ENCODE measurements at regions not wholly inside any gene's neighbourhood (a gene's known extent, or its start where the extent isn't known, plus 50 kb on each side); places are given as distances from the start of the nearest gene placed in this dataset.
A peak's percentile ranks its signal among the peaks of the same experiment; 100 is the strongest.

DNA sequence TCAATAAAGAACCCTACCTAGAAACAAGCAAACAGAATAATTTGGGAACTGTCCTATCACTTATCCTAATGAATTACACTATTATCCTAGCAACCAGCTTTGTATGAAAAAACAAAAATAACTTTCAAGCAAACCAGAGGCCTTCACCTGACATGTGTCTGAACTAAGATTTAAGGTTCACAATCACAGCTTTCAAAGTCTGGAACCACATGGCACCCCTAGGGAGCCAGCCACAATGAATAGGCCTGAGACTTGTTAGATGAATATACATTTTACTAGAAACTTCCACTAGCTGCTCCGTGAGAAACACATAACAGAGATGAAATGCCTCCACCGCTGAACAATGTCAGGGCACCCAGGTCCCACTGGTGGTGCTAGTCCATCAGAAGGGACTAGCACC, 65.8 kb upstream of the CYP2D6 start:
- no peak overlapping the region for H3K9ac ChIP-seq (ENCODE audit: low read depth in 1 of 2, low read length in 2 of 2)
- H3K4me1 ChIP-seq (ENCODE audit: control insufficient read depth in 2 of 2, insufficient read depth in 2 of 2, low read length in 2 of 2), result no peaks in the 10 kb centered on the region
- H3K36me3 ChIP-seq (ENCODE audit: control insufficient read depth in 2 of 2, insufficient read depth in 2 of 2, low read length in 2 of 2), result peaks cover 4 to 6% of the 10 kb centered on the region in 2 donors
- no peak overlapping the region for H3K4me3 ChIP-seq (ENCODE audit: low read length in 2 of 2)
- no peaks in the 10 kb centered on the region for H3K9me3 ChIP-seq (ENCODE audit: control insufficient read depth in 2 of 2, low read length in 2 of 2)
- H3K27me3 ChIP-seq (ENCODE audit: control insufficient read depth in 2 of 2, insufficient read depth in 2 of 2, low read length in 2 of 2), result no peaks in the 10 kb centered on the region
- no peak overlapping the region for H3K27ac ChIP-seq (ENCODE audit: low read depth in 2 of 2, low read length in 2 of 2)

DNA sequence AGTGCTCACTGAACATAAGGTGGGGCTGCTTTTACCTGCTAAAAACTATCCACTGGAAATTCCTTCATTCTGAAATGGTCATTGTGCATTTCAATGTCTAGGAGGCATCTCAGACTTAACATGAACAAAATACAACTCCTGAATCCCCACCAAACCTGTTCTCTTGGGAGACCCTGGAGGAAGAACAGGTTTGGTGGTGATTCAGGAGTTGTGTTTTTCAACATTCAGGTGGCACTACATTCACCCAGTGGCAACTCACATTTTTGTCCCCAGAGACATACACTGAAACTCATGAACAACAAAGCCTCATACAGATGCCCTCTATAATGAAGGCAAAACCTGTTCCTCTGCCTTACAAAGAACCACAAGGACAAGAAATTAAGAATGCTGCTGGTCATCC, 64.3 kb upstream of the CYP2D6 start:
- Histone ChIP-seq H3K9me3 (ENCODE audit: control insufficient read depth in 2 of 2, low read length in 2 of 2) (no peaks in the 10 kb centered on the region), H3K36me3 (ENCODE audit: control insufficient read depth in 2 of 2, insufficient read depth in 2 of 2, low read length in 2 of 2) (peaks cover 0 to 3% of the 10 kb centered on the region in 2 donors), H3K9ac (ENCODE audit: low read depth in 1 of 2, low read length in 2 of 2) (no peak overlapping the region), H3K27ac (ENCODE audit: low read depth in 2 of 2, low read length in 2 of 2) (no peak overlapping the region), H3K4me1 (ENCODE audit: control insufficient read depth in 2 of 2, insufficient read depth in 2 of 2, low read length in 2 of 2) (no peaks in the 10 kb centered on the region), H3K27me3 (ENCODE audit: control insufficient read depth in 2 of 2, insufficient read depth in 2 of 2, low read length in 2 of 2) (no peaks in the 10 kb centered on the region), H3K4me3 (ENCODE audit: low read length in 2 of 2) (no peak overlapping the region)

DNA sequence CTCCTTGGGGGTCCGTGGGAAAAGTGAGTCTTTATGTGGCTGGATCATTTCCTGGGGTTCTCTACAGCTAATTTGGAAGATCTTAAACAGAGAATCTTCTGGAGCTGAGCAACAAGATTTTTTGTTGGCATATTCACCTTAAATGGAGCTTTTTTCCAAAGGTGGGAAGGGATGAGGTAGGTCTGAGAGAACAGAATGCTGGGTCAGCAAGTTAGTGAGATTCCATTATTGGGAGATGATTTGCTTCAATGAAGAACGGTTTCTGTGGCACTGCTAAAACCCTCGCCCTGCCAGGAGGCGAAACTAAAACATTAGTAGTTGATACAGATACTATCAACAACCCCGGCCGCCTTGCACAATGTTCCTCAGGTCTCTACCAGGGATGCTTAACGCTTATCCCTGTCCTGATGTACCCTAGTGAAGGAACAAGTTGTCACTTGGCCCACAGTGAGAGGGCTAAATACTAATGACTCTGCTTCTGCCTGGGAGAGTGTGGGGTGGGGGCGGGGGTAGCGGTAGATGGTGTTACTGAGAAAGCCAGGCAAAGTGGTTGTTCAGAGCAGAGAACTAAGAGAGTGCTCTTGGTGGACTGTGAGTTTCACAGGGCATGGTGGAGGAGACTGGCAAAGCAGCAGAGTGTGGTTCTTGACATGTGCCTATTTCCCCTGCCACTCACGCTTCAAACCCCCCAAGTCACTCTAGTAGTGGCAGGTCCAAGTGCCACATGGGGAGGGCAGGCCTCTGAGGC, 63.7 kb upstream of the CYP2D6 start:
- Histone ChIP-seq H3K9ac (ENCODE audit: low read depth in 1 of 2, low read length in 2 of 2) (no peak overlapping the region), H3K36me3 (ENCODE audit: control insufficient read depth in 2 of 2, insufficient read depth in 2 of 2, low read length in 2 of 2) (peaks cover 0 to 3% of the 10 kb centered on the region in 2 donors), H3K4me3 (ENCODE audit: low read length in 2 of 2) (no peak overlapping the region), H3K4me1 (ENCODE audit: control insufficient read depth in 2 of 2, insufficient read depth in 2 of 2, low read length in 2 of 2) (peaks cover 0 to under 1% of the 10 kb centered on the region in 2 donors), H3K9me3 (ENCODE audit: control insufficient read depth in 2 of 2, low read length in 2 of 2) (no peaks in the 10 kb centered on the region), H3K27me3 (ENCODE audit: control insufficient read depth in 2 of 2, insufficient read depth in 2 of 2, low read length in 2 of 2) (no peaks in the 10 kb centered on the region), H3K27ac (ENCODE audit: low read depth in 2 of 2, low read length in 2 of 2) (no peak overlapping the region)

GRCh38 chr22:42192547-42192946, 61.9 kb upstream of the CYP2D6 start:
- H3K27ac ChIP-seq (ENCODE audit: low read depth in 2 of 2, low read length in 2 of 2), result no peak overlapping the region
- peaks cover 4 to 6% of the 10 kb centered on the region in 2 donors for H3K4me1 ChIP-seq (ENCODE audit: control insufficient read depth in 2 of 2, insufficient read depth in 2 of 2, low read length in 2 of 2)
- no peak overlapping the region for H3K4me3 ChIP-seq (ENCODE audit: low read length in 2 of 2)
- H3K36me3 ChIP-seq (ENCODE audit: control insufficient read depth in 2 of 2, insufficient read depth in 2 of 2, low read length in 2 of 2), result peaks cover 0 to 5% of the 10 kb centered on the region in 2 donors
- no peak overlapping the region for H3K9ac ChIP-seq (ENCODE audit: low read depth in 1 of 2, low read length in 2 of 2)
- no peaks in the 10 kb centered on the region for H3K27me3 ChIP-seq (ENCODE audit: control insufficient read depth in 2 of 2, insufficient read depth in 2 of 2, low read length in 2 of 2)
- no peaks in the 10 kb centered on the region for H3K9me3 ChIP-seq (ENCODE audit: control insufficient read depth in 2 of 2, low read length in 2 of 2)

GRCh38 chr22:42190274-42190673, 59.7 kb upstream of the CYP2D6 start:
- Histone ChIP-seq H3K4me1 (ENCODE audit: control insufficient read depth in 2 of 2, insufficient read depth in 2 of 2, low read length in 2 of 2) (peaks cover 4 to 6% of the 10 kb centered on the region in 2 donors), H3K27me3 (ENCODE audit: control insufficient read depth in 2 of 2, insufficient read depth in 2 of 2, low read length in 2 of 2) (no peaks in the 10 kb centered on the region), H3K27ac (ENCODE audit: low read depth in 2 of 2, low read length in 2 of 2) (no peak overlapping the region), H3K36me3 (ENCODE audit: control insufficient read depth in 2 of 2, insufficient read depth in 2 of 2, low read length in 2 of 2) (peaks cover 0 to 5% of the 10 kb centered on the region in 2 donors), H3K9ac (ENCODE audit: low read depth in 1 of 2, low read length in 2 of 2) (no peak overlapping the region), H3K9me3 (ENCODE audit: control insufficient read depth in 2 of 2, low read length in 2 of 2) (no peaks in the 10 kb centered on the region), H3K4me3 (ENCODE audit: low read length in 2 of 2) (no peak overlapping the region)

GRCh38 chr22:42189761-42190160, 59.2 kb upstream of the CYP2D6 start:
- Histone ChIP-seq H3K4me1 (ENCODE audit: control insufficient read depth in 2 of 2, insufficient read depth in 2 of 2, low read length in 2 of 2) (peaks cover 4 to 10% of the 10 kb centered on the region in 2 donors), H3K9me3 (ENCODE audit: control insufficient read depth in 2 of 2, low read length in 2 of 2) (no peaks in the 10 kb centered on the region), H3K27ac (ENCODE audit: low read depth in 2 of 2, low read length in 2 of 2) (no peak overlapping the region), H3K36me3 (ENCODE audit: control insufficient read depth in 2 of 2, insufficient read depth in 2 of 2, low read length in 2 of 2) (peaks cover 0 to 5% of the 10 kb centered on the region in 2 donors), H3K27me3 (ENCODE audit: control insufficient read depth in 2 of 2, insufficient read depth in 2 of 2, low read length in 2 of 2) (no peaks in the 10 kb centered on the region), H3K9ac (ENCODE audit: low read depth in 1 of 2, low read length in 2 of 2) (no peak overlapping the region), H3K4me3 (ENCODE audit: low read length in 2 of 2) (no peak overlapping the region)

GRCh38 chr22:42188808-42189447, 58.3 kb upstream of the CYP2D6 start:
- Histone ChIP-seq H3K9ac (ENCODE audit: low read depth in 1 of 2, low read length in 2 of 2) (no peak overlapping the region), H3K4me1 (ENCODE audit: control insufficient read depth in 2 of 2, insufficient read depth in 2 of 2, low read length in 2 of 2) (peaks cover 9 to 11% of the 10 kb centered on the region in 2 donors), H3K27ac (ENCODE audit: low read depth in 2 of 2, low read length in 2 of 2) (peak overlapping the region; percentile 14 to 46)

GRCh38 chr22:42187646-42188045, 57.0 kb upstream of the CYP2D6 start:
- Histone ChIP-seq H3K27me3 (ENCODE audit: control insufficient read depth in 2 of 2, insufficient read depth in 2 of 2, low read length in 2 of 2) (no peaks in the 10 kb centered on the region), H3K9me3 (ENCODE audit: control insufficient read depth in 2 of 2, low read length in 2 of 2) (no peaks in the 10 kb centered on the region), H3K4me3 (ENCODE audit: low read length in 2 of 2) (no peak overlapping the region), H3K27ac (ENCODE audit: low read depth in 2 of 2, low read length in 2 of 2) (no peak overlapping the region), H3K9ac (ENCODE audit: low read depth in 1 of 2, low read length in 2 of 2) (no peak overlapping the region), H3K36me3 (ENCODE audit: control insufficient read depth in 2 of 2, insufficient read depth in 2 of 2, low read length in 2 of 2) (peaks cover 0 to 5% of the 10 kb centered on the region in 2 donors), H3K4me1 (ENCODE audit: control insufficient read depth in 2 of 2, insufficient read depth in 2 of 2, low read length in 2 of 2) (peaks cover 10 to 21% of the 10 kb centered on the region in 2 donors)

More at GRCh38 chr22:42188808-42189447, 58.3 kb upstream of the CYP2D6 start:
- Histone ChIP-seq H3K36me3 (ENCODE audit: control insufficient read depth in 2 of 2, insufficient read depth in 2 of 2, low read length in 2 of 2) (peaks cover 0 to 5% of the 10 kb centered on the region in 2 donors), H3K4me3 (ENCODE audit: low read length in 2 of 2) (peak overlapping the region in 1 of 2 donors; percentile 9), H3K27me3 (ENCODE audit: control insufficient read depth in 2 of 2, insufficient read depth in 2 of 2, low read length in 2 of 2) (no peaks in the 10 kb centered on the region), H3K9me3 (ENCODE audit: control insufficient read depth in 2 of 2, low read length in 2 of 2) (no peaks in the 10 kb centered on the region)

- Histone ChIP-seq H3K4me3 (ENCODE audit: low read length in 2 of 2) (no peak overlapping the region), H3K4me1 (ENCODE audit: control insufficient read depth in 2 of 2, insufficient read depth in 2 of 2, low read length in 2 of 2) (peaks cover 13 to 21% of the 10 kb centered on the region in 2 donors), H3K27me3 (ENCODE audit: control insufficient read depth in 2 of 2, insufficient read depth in 2 of 2, low read length in 2 of 2) (no peaks in the 10 kb centered on the region), H3K9me3 (ENCODE audit: control insufficient read depth in 2 of 2, low read length in 2 of 2) (no peaks in the 10 kb centered on the region), H3K27ac (ENCODE audit: low read depth in 2 of 2, low read length in 2 of 2) (no peak overlapping the region), H3K9ac (ENCODE audit: low read depth in 1 of 2, low read length in 2 of 2) (no peak overlapping the region), H3K36me3 (ENCODE audit: control insufficient read depth in 2 of 2, insufficient read depth in 2 of 2, low read length in 2 of 2) (peaks cover 0 to 5% of the 10 kb centered on the region in 2 donors)
Observed at GRCh38 chr22:42185915-42186439, 55.4 kb upstream of the CYP2D6 start.

GRCh38 chr22:42184852-42185251, 54.2 kb upstream of the CYP2D6 start:
- Histone ChIP-seq H3K36me3 (ENCODE audit: control insufficient read depth in 2 of 2, insufficient read depth in 2 of 2, low read length in 2 of 2) (peaks cover 0 to 5% of the 10 kb centered on the region in 2 donors), H3K4me1 (ENCODE audit: control insufficient read depth in 2 of 2, insufficient read depth in 2 of 2, low read length in 2 of 2) (peaks cover 13 to 21% of the 10 kb centered on the region in 2 donors), H3K9me3 (ENCODE audit: control insufficient read depth in 2 of 2, low read length in 2 of 2) (no peaks in the 10 kb centered on the region)

More at GRCh38 chr22:42184852-42185251, 54.2 kb upstream of the CYP2D6 start:
- Histone ChIP-seq H3K27ac (ENCODE audit: low read depth in 2 of 2, low read length in 2 of 2) (no peak overlapping the region), H3K9ac (ENCODE audit: low read depth in 1 of 2, low read length in 2 of 2) (no peak overlapping the region), H3K4me3 (ENCODE audit: low read length in 2 of 2) (no peak overlapping the region), H3K27me3 (ENCODE audit: control insufficient read depth in 2 of 2, insufficient read depth in 2 of 2, low read length in 2 of 2) (no peaks in the 10 kb centered on the region)

Measured in mucosa of rectum (tissue), 2 donors.